T-helper 17 cell (primary cell): ENCODE measurements at regions not wholly inside any gene's neighbourhood (a gene's known extent, or its start where the extent isn't known, plus 50 kb on each side); places are given as distances from the start of the nearest gene placed in this dataset.

Source experiments
- ATAC-seq: fragments of 150-1000 bp; cut with Tn5 transposase; 2 replicates; pipeline ENCODE4 v1.10.0; 2021; ENCODE audit warnings: mild to moderate bottlenecking, moderate library complexity
- DNase-seq, 3 donors: peaks; one replicate each; pipeline versions ENCODE4 v3.0.0 to v3.0.0-alpha.2; 2020 to 2021
- H3K9me3 ChIP-seq: one replicate; pipeline ENCODE4 v1.7.0; 2013; ENCODE audit warnings: low read length, mild to moderate bottlenecking; ENCODE audit not compliant: control insufficient read depth, poor library complexity, severe bottlenecking
- H3K27ac Mint-ChIP-seq: one replicate; pipeline ENCODE4 v1.8.0; 2022; ENCODE audit warnings: mild to moderate bottlenecking, moderate library complexity, mixed read lengths
- H3K27me3 Mint-ChIP-seq: one replicate; pipeline ENCODE4 v1.8.0; 2022; ENCODE audit warnings: mixed read lengths
- H3K36me3 Mint-ChIP-seq: one replicate; pipeline ENCODE4 v1.8.0; 2022; ENCODE audit warnings: low read depth, mixed read lengths
- H3K4me1 Mint-ChIP-seq: one replicate; pipeline ENCODE4 v1.8.0; 2022; ENCODE audit warnings: mild to moderate bottlenecking, mixed read lengths
- H3K4me3 Mint-ChIP-seq: one replicate; pipeline ENCODE4 v1.8.0; 2022; ENCODE audit warnings: mild to moderate bottlenecking, moderate library complexity, mixed read lengths

DNA sequence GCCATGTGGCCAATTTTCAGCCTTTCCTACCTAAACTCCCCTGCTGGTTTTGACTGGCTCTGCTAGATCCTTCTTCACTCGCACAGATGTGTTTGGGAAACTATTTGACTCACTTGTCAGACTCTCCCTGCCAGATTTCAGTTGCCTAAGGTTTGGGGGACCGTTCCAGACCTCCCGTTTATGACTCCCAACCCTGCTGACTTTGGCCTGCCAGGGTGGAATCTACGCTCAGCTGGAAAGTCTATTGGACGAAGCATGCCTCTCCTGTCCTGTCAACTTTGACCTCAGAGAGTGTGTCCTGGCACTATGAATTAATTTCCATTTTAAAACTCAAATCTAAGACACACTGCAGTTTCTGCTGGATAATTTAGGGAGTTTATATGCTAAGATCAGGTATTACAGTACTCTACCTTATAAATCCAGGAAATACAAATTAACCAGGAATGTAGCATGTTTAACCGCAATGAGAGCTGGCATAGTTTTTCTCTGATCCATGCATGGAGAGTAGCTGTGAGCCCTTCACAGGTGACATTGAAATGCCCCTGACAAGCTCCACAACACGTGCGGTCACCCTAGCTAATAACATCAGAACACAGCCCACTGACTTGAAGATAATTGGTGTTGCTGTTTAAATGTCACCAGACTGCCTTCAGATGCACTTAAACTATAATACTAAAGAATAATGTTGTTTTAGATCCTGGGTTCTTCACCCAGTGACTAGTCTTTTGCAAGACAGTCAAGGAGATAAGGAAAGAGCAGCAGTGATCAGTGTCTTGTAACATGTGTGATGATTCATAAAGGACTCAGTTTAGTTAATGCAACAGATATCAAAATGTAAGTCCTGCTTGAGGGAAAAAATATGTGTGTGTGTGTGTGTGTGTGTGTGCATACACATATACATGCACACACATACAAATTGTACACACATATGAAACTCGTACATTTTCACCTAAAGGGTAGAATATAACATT, 223.0 kb upstream of the MCTP2 start:
- no peak overlapping the region for H3K27ac Mint-ChIP-seq
- no peak for DNase-seq
- H3K9me3 ChIP-seq, result no peaks in the 10 kb centered on the region
- H3K27me3 Mint-ChIP-seq, result peaks cover 12% of the 10 kb centered on the region
- H3K36me3 Mint-ChIP-seq, result no peaks in the 10 kb centered on the region
- H3K4me3 Mint-ChIP-seq, result no peak overlapping the region
- ATAC-seq, result no peak
- peaks cover 8% of the 10 kb centered on the region for H3K4me1 Mint-ChIP-seq

DNA sequence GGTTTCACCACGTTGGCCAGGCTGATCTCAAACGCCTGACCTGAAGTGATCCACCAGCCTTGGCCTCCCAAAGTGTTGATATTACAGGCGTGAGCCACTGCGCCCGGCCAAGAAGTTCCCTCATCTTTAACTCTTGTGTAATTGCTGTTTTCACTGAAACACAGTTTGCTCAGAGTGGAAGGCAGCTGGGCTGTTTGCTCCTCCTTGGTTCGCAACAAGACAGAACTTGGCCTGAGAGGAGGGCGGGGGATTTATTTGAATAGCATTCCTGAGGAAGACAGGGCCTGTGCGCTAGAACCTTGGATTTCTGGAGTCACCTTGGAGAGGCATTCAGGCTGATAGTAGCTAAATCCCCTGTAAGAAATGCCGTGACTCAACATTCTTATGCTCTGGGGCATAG, 226.7 kb upstream of the MCTP2 start:
- Mint-ChIP-seq H3K27me3 (peaks cover 6% of the 10 kb centered on the region), H3K27ac (no peak overlapping the region), H3K4me3 (no peak overlapping the region), H3K36me3 (no peaks in the 10 kb centered on the region), H3K4me1 (no peaks in the 10 kb centered on the region)
- no peak for ATAC-seq
- DNase-seq, result no peak
- no peaks in the 10 kb centered on the region for H3K9me3 ChIP-seq

DNA sequence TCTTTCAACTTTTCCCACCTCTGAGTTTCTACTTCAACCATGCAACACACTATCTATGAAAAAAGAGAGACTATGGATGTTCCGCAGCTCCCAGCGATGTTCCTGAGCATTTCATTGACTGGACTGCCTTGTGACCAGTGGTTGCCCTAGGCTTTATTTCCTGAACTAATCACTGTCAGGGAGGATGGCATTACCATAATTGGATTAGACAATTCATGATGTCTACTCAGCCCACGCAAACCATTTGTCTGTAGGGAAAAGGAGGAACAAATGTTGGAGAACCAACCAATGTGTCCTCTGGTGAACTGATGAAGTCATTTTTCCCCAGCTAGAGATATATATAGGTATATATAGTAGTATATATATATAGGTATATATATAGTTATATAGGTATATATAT, 229.3 kb upstream of the MCTP2 start:
- no peaks in the 10 kb centered on the region for H3K9me3 ChIP-seq
- ATAC-seq (no peak), DNase-seq (no peak)
- Mint-ChIP-seq H3K27me3 (peaks cover 9% of the 10 kb centered on the region), H3K4me1 (no peaks in the 10 kb centered on the region), H3K36me3 (no peaks in the 10 kb centered on the region), H3K27ac (no peak overlapping the region), H3K4me3 (no peak overlapping the region)

DNA sequence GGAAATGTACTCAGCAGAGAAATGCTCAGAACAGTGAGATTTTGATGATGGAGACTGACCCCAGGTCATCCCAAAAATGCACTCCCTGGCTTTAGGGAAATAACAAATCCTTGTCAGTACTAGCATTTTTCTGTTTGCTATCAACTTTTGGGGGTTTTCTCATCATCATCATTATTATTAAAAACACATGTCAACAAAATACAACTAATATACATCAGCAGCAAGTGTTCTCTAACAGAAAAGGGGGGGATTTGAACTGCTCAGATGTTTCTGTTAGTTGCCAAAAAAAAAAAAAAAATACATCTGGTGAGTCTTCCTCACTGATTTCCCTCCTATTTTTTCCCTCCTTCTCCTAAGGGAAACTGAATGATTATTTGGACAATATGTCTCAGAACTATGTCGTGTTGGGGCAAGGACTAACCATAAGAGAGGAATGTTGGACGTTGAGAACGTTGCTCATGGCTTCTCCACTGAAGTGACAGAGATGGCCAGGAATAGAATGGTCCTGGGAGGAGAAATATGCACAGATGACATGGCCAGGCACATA, 230.0 kb upstream of the MCTP2 start:
- Mint-ChIP-seq H3K27me3 (peaks cover 9% of the 10 kb centered on the region), H3K27ac (no peak overlapping the region), H3K4me3 (no peak overlapping the region), H3K36me3 (no peaks in the 10 kb centered on the region), H3K4me1 (no peaks in the 10 kb centered on the region)
- ATAC-seq (no peak), DNase-seq (no peak)
- no peaks in the 10 kb centered on the region for H3K9me3 ChIP-seq

DNA sequence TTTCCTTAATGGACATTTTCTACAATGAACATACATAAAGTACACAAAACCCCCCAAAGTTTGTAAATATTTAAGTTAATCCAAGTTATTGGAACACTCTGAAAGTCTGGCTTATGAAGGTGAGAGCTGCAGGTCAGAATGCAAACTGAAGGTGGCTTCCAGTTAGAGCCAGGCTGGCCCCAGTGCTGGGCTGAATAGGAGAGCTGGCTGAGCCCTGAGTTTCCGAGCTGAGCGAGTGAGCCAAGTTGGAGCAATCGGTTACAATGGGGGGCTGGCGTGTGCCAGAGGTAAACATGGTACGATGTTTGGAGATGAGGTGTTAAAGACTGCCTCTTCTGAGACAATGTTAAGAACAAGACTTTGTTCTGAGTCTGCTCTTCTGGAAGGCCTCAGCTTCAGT, 230.8 kb upstream of the MCTP2 start:
- H3K4me3 Mint-ChIP-seq, result no peak overlapping the region
- no peak overlapping the region for H3K27ac Mint-ChIP-seq
- DNase-seq (no peak), ATAC-seq (no peak)
- no peaks in the 10 kb centered on the region for H3K36me3 Mint-ChIP-seq
- H3K9me3 ChIP-seq, result no peaks in the 10 kb centered on the region
- no peaks in the 10 kb centered on the region for H3K4me1 Mint-ChIP-seq
- H3K27me3 Mint-ChIP-seq, result peaks cover 9% of the 10 kb centered on the region

DNA sequence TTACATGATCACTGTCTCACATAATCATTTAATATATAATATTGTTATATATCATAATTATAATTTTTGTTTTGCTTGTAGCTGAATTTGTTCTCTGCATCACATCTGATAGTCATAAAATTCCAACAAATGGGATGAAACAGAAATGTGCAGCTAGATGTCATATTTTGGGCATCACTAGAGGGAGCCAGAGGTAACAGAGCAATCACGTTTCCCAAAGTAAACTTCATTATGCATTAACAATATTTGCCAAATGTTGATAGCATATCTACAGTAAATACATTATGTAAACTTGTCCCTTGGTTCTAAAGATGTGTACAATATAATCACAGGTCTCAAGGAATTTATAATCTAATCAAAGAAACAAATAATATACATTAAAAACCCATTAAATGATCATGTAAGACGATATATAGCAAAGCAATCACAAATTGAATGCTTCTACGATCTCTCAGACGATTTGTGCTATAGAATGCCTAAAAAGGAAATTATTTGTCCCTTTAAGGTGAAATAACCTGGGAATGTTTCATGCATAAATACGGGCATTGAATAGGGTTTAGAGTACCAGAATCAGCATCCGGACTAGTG, 234.2 kb upstream of the MCTP2 start:
- no peaks in the 10 kb centered on the region for H3K36me3 Mint-ChIP-seq
- H3K9me3 ChIP-seq, result no peaks in the 10 kb centered on the region
- H3K27me3 Mint-ChIP-seq, result peaks cover 9% of the 10 kb centered on the region
- ATAC-seq, result no peak
- no peak for DNase-seq
- H3K4me3 Mint-ChIP-seq, result no peak overlapping the region
- H3K4me1 Mint-ChIP-seq, result no peaks in the 10 kb centered on the region
- H3K27ac Mint-ChIP-seq, result no peak overlapping the region

DNA sequence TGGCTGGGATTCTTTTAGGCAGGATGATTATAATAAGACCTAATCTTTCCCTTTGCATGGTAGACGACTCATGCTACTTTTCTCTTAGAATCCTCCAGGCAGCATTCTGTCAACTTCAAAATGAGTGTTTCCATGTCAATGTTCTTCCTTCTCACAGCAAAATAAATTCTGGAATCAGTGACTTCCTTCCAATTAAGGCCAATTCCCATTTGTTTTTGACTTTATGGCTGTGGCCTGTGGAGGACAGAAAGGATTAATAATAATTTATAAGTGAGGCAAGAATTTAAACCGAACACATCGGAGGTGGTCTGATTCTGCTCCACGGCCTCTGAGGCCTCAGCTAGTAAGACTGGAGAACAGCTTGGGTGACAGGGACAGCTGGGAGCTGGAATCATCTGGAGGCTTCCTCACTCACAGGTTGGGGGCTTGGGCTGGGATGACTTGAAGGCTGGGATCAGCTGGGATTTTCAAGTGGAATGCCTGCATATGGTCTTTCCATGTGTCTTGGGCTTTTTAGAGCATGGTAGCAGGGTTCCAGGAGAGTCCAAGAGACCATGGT, 241.8 kb upstream of the MCTP2 start:
- Mint-ChIP-seq H3K36me3 (peaks cover 2% of the 10 kb centered on the region), H3K27ac (no peak overlapping the region), H3K4me1 (peaks cover 26% of the 10 kb centered on the region), H3K27me3 (no peaks in the 10 kb centered on the region), H3K4me3 (no peak overlapping the region)
- H3K9me3 ChIP-seq, result no peaks in the 10 kb centered on the region
- DNase-seq (no peak), ATAC-seq (no peak)

DNA sequence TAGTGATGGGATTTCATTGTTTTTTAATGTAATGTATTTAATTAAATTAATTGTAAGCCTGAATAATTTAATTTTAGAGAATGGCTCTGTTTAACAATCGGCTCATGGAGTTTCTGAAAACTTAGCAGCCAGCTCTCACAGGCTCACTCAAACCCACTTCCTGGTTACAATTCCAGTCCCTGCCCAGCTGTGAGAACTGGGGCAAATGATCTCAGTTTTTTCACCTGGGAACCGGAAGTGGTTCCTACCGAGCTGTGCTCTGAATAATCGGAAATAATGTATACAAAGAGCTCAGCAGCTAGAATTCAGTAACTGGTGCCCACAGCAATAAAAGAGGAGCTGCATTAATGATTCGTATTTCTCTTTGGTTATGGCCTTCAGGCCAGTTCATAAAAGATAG, 244.3 kb upstream of the MCTP2 start:
- DNase-seq, result peak in 2 of 3 donors; percentile 7 to 8
- H3K9me3 ChIP-seq, result no peaks in the 10 kb centered on the region
- no peaks in the 10 kb centered on the region for H3K27me3 Mint-ChIP-seq
- H3K36me3 Mint-ChIP-seq, result peaks cover 2% of the 10 kb centered on the region
- ATAC-seq, result peak; percentile 90
- peaks cover 27% of the 10 kb centered on the region for H3K4me1 Mint-ChIP-seq
- peak overlapping the region; percentile 60 for H3K4me3 Mint-ChIP-seq
- peak overlapping the region; percentile 1 for H3K27ac Mint-ChIP-seq

DNA sequence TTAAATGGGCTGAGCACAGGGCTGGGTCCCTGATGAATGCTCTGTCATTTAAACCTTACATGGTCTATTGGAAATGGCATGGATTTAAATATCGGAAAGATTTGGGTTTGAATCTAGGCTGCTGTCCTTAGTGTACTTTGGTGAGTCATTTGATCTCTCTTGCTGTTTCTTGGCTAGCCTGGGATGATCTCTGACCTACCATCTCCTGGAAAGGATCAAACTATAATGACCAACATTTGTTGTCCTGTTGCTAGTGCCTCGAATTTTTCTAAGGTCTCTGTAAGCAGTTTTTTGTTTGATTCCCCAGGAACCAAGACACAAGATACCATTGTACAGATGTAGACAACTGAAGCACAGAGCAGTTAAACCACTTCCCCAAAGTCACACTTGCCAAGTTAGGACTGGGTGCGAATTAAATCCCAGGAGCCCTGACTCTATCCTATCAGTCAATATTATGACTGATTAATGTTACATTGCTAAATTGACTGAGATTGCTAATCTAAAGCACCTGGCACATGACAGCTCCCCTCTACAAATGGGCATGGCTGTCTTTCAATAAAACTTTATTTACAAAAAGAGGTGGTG, 244.9 kb upstream of the MCTP2 start:
- no peaks in the 10 kb centered on the region for H3K9me3 ChIP-seq
- DNase-seq, result no peak
- Mint-ChIP-seq H3K36me3 (peaks cover 2% of the 10 kb centered on the region), H3K27ac (peak overlapping the region; percentile 1), H3K4me3 (peak overlapping the region; percentile 31), H3K27me3 (no peaks in the 10 kb centered on the region), H3K4me1 (peaks cover 27% of the 10 kb centered on the region)
- no peak for ATAC-seq

DNA sequence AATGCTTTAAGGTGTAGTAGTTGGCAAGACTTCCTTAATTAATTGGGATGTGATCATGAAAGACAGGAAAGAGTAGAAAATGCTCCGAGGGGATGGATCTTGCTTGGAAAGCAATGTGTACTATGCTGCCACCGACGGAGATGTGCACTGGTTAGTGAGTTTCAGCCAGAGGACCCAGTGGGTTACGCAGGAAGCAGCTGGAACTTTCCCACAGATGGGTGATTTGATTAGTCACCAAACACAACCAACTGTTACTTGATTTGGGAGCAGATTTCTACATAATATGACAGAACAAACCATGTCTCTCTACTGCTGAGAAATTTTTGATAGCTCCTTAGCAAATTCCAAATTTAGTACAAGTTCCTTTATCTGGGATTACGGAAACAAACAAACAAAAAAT, 245.4 kb upstream of the MCTP2 start:
- H3K4me3 Mint-ChIP-seq, result no peak overlapping the region
- H3K27me3 Mint-ChIP-seq, result no peaks in the 10 kb centered on the region
- ATAC-seq, result no peak
- peak overlapping the region; percentile 1 for H3K27ac Mint-ChIP-seq
- DNase-seq, result no peak
- peaks cover 27% of the 10 kb centered on the region for H3K4me1 Mint-ChIP-seq
- H3K9me3 ChIP-seq, result no peaks in the 10 kb centered on the region
- peaks cover 2% of the 10 kb centered on the region for H3K36me3 Mint-ChIP-seq

DNA sequence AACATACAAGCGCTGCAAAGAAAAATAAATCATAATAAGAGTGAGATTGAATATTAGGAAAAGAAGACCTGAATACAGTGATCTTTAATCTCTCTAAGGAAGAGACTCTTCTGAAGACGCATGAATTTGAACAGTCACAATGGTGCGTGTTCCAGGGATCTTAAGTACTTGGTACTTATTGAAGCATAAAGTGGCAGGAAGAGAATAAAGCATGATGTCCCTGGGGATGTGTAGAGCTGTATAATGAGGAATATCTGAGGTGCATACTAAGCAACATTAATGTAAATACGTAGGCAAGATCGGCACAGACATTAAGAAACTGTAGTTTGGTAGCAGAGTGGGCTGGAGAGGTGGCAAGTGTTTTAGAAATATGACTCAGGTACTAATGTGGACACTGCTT, 246.2 kb upstream of the MCTP2 start:
- DNase-seq (no peak), ATAC-seq (no peak)
- Mint-ChIP-seq H3K27me3 (no peaks in the 10 kb centered on the region), H3K36me3 (peaks cover 2% of the 10 kb centered on the region), H3K4me3 (no peak overlapping the region), H3K4me1 (peaks cover 26% of the 10 kb centered on the region), H3K27ac (no peak overlapping the region)
- no peaks in the 10 kb centered on the region for H3K9me3 ChIP-seq

DNA sequence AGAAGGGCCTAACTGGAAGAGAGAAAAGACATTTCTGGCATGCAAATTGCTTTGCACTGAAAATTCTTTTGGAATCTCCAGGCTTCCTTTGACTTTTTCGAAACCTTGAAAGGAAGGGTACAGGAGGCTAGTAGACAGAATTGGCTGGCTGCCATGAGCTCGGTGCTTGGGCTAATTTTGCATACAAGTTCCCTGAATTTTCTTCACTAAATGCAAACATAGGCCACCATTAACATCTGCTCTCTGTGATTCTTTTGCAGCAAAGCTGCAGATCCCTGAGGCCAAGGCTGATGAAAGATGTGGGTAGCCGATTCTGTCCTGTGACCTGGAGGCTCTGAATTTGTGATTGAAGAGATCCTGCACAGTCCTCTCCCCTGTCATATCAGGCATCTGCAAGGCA, 247.8 kb upstream of the MCTP2 start:
- DNase-seq (no peak), ATAC-seq (no peak)
- H3K4me3 Mint-ChIP-seq, result no peak overlapping the region
- H3K4me1 Mint-ChIP-seq, result peaks cover 24% of the 10 kb centered on the region
- peaks cover 2% of the 10 kb centered on the region for H3K36me3 Mint-ChIP-seq
- H3K27ac Mint-ChIP-seq, result no peak overlapping the region
- no peaks in the 10 kb centered on the region for H3K27me3 Mint-ChIP-seq
- no peaks in the 10 kb centered on the region for H3K9me3 ChIP-seq

DNA sequence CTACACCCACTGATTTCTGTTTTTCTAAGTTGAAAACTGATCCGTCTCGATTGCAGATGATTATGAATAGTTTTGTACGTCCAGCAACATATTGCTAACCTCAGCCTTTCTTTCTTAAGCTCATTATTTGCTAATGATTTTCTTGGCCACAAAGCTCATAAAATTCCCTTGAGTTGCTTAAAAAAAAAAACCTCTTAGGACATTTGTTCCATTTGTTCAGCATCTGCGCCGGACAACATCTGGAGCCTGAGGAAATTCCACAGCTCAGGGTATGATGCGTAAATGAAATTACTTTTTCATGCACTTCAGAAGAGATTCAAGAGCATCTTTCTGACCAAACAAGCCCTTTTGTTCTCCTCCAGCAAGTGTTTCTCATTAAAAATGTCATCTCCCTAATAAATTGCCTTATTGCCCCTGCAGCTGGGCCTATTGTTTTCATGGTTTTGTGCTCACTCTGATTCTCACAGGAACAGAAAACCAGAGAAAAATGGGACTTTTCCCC, 249.1 kb upstream of the MCTP2 start:
- peak overlapping the region; percentile 35 for H3K27ac Mint-ChIP-seq
- no peaks in the 10 kb centered on the region for H3K27me3 Mint-ChIP-seq
- H3K9me3 ChIP-seq, result no peaks in the 10 kb centered on the region
- ATAC-seq, result no peak
- peaks cover 16% of the 10 kb centered on the region for H3K4me1 Mint-ChIP-seq
- peaks cover 2% of the 10 kb centered on the region for H3K36me3 Mint-ChIP-seq
- no peak for DNase-seq
- no peak overlapping the region for H3K4me3 Mint-ChIP-seq
